Frontal cortex (tissue), 3 donors: ENCODE measurements at regions not wholly inside any gene's neighbourhood (a gene's known extent, or its start where the extent isn't known, plus 50 kb on each side); places are given as distances from the start of the nearest gene placed in this dataset.

Source experiments
- DNase-seq, 2 donors: peaks; one replicate each; pipeline ENCODE4 v3.0.0; 2012; ENCODE audit warnings: low spot score in 2 of 2
- FAIRE-seq: peaks from 2 replicates; lab custom pipeline; 2012; peaks lifted over from hg19 to GRCh38; lab: Jason Lieb, UNC
- donor health status: control.
- donor health status: control.
- donor health status: control.

- no peak for FAIRE-seq
- no peak for DNase-seq
These were observed 71.9 kb downstream of the OAT start for GRCh38 chr10:124346831-124347230.

- FAIRE-seq (no peak), DNase-seq (no peak)
These were observed 73.2 kb downstream of the OAT start for GRCh38 chr10:124345521-124345920.

- DNase-seq, result no peak
- FAIRE-seq, result no peak
These were observed 73.8 kb downstream of the OAT start for GRCh38 chr10:124344931-124345330.

- DNase-seq (no peak), FAIRE-seq (no peak)
These were observed 74.5 kb downstream of the OAT start for GRCh38 chr10:124344266-124344590.

- FAIRE-seq, result no peak
- DNase-seq, result no peak
These were observed 75.1 kb downstream of the OAT start for GRCh38 chr10:124343351-124344265.

GRCh38 chr10:124342821-124343170 is 75.9 kb downstream of the OAT start:
- FAIRE-seq, result no peak
- no peak for DNase-seq

- FAIRE-seq, result no peak
- DNase-seq, result no peak
These were observed 76.4 kb downstream of the OAT start for GRCh38 chr10:124342136-124342820.

- no peak for DNase-seq
- no peak for FAIRE-seq
These were observed 77.0 kb downstream of the OAT start for GRCh38 chr10:124341768-124342135.

GRCh38 chr10:124340033-124340760 is 78.5 kb downstream of the OAT start:
- DNase-seq, result no peak
- no peak for FAIRE-seq

GRCh38 chr10:124339119-124340032 is 79.3 kb downstream of the OAT start:
- DNase-seq (no peak), FAIRE-seq (no peak)

- FAIRE-seq, result no peak
- DNase-seq, result no peak
These were observed 80.3 kb downstream of the OAT start for GRCh38 chr10:124338276-124338925.

- FAIRE-seq (no peak), DNase-seq (no peak)
These were observed 82.5 kb downstream of the OAT start for GRCh38 chr10:124336186-124336585.

- no peak for FAIRE-seq
- DNase-seq, result no peak
These were observed 84.8 kb downstream of the OAT start for GRCh38 chr10:124333931-124334330.

GRCh38 chr10:124332426-124332825 is 86.3 kb downstream of the OAT start:
- FAIRE-seq (no peak), DNase-seq (no peak)

- FAIRE-seq (no peak), DNase-seq (no peak)
These were observed 88.8 kb downstream of the OAT start for GRCh38 chr10:124329941-124330340.

- DNase-seq (no peak), FAIRE-seq (no peak)
These were observed 89.4 kb downstream of the OAT start for GRCh38 chr10:124329362-124329761.

GRCh38 chr10:124328477-124329220 is 90.1 kb downstream of the OAT start:
- FAIRE-seq (no peak), DNase-seq (no peak)

GRCh38 chr10:124325998-124326636 is 92.6 kb downstream of the OAT start:
- no peak for FAIRE-seq
- no peak for DNase-seq

- DNase-seq (no peak), FAIRE-seq (no peak)
These were observed 93.1 kb downstream of the OAT start for GRCh38 chr10:124325633-124325914.
